H1 (cell line): ENCODE measurements at regions not wholly inside any gene's neighbourhood (a gene's known extent, or its start where the extent isn't known, plus 50 kb on each side); places are given as distances from the start of the nearest gene placed in this dataset.

Source experiments
- CHD7 ChIP-seq: fragments of 300-600 bp; sonication (generic); IDR thresholded peaks from 2 replicates; pipeline ENCODE4 v1.7.1; 2012; ENCODE audit warnings: low read length, moderate library complexity, mild to moderate bottlenecking, inconsistent platforms; ENCODE audit not compliant: insufficient replicate concordance
- GABPA ChIP-seq: IDR thresholded peaks from 2 replicates; pipeline ENCODE4 v1.6.1; 2011; ENCODE audit warnings: mild to moderate bottlenecking, low read length, moderate library complexity, borderline replicate concordance; ENCODE audit not compliant: insufficient read depth
- PHF8 ChIP-seq: fragments of 200-600 bp; sonication (generic); conservative IDR thresholded peaks from 2 replicates; pipeline ENCODE4 v1.7.1; 2012; ENCODE audit warnings: low read depth, mild to moderate bottlenecking, inconsistent platforms, low read length, moderate library complexity

- TF ChIP-seq CHD7 (no peak), PHF8 (no peak), GABPA (no peak)
These were observed 259.2 kb upstream of the SORL1-AS1 start (continued) for GRCh38 chr11:121711939-121712338.
